OCI-LY1 (cell line): ENCODE measurements at regions not wholly inside any gene's neighbourhood (a gene's known extent, or its start where the extent isn't known, plus 50 kb on each side); places are given as distances from the start of the nearest gene placed in this dataset.

Experiments
- H2AFZ ChIP-seq: fragments of 200-600 bp; sonication (generic), shearing (Covaris generic); 2 replicates; pipeline ENCODE4 v1.6.0; 2014; ENCODE audit warnings: antibody characterized with exemption, mild to moderate bottlenecking, low read length
- H3F3A ChIP-seq: fragments of 200-600 bp; sonication (generic), shearing (Covaris generic); 2 replicates; pipeline ENCODE4 v1.6.0; 2014; ENCODE audit warnings: mild to moderate bottlenecking, antibody characterized with exemption, low read length, moderate library complexity; ENCODE audit not compliant: insufficient read depth
- H3K27ac ChIP-seq: fragments of 200-600 bp; sonication (generic); 2 replicates; pipeline ENCODE4 v1.5.1; 2014; ENCODE audit warnings: low read length, mixed run types, mild to moderate bottlenecking, low read depth; ENCODE audit not compliant: poor library complexity, severe bottlenecking
- H3K27me3 ChIP-seq: fragments of 200-600 bp; sonication (generic); 2 replicates; pipeline ENCODE4 v1.6.0; 2014; ENCODE audit warnings: antibody characterized with exemption, mild to moderate bottlenecking, low read length, moderate library complexity; ENCODE audit not compliant: insufficient read depth
- H3K36me3 ChIP-seq: fragments of 200-600 bp; sonication (generic); 2 replicates; pipeline ENCODE4 v1.6.1; 2014; ENCODE audit warnings: mild to moderate bottlenecking, antibody characterized with exemption, low read length, moderate library complexity, mixed read lengths; ENCODE audit not compliant: insufficient read depth
- H3K4me1 ChIP-seq: fragments of 200-600 bp; sonication (generic); 2 replicates; pipeline ENCODE4 v1.5.1; 2014; ENCODE audit warnings: mild to moderate bottlenecking, low read length, moderate library complexity; ENCODE audit not compliant: insufficient read depth, severe bottlenecking
- H3K4me2 ChIP-seq: fragments of 200-600 bp; sonication (generic), shearing (Covaris generic); 2 replicates; pipeline ENCODE4 v1.6.1; 2014; ENCODE audit warnings: low read length
- H3K4me3 ChIP-seq: fragments of 200-600 bp; sonication (generic); 2 replicates; pipeline ENCODE4 v1.5.1; 2014; ENCODE audit warnings: low read length, low read depth, mild to moderate bottlenecking, mixed read lengths; ENCODE audit not compliant: poor library complexity, severe bottlenecking
- H3K79me2 ChIP-seq: fragments of 200-600 bp; shearing (Covaris generic); 2 replicates; pipeline ENCODE4 v1.6.1; 2016; ENCODE audit warnings: mixed run types, low read length, mixed read lengths; ENCODE audit not compliant: insufficient read depth
- H3K9ac ChIP-seq: fragments of 200-600 bp; sonication (generic), shearing (Covaris generic); 2 replicates; pipeline ENCODE4 v1.6.1; 2014; ENCODE audit warnings: mild to moderate bottlenecking, low read length, mixed read lengths
- H3K9me2 ChIP-seq: fragments of 200-600 bp; sonication (generic), shearing (Covaris generic); 2 replicates; pipeline ENCODE4 v1.6.1; 2014; ENCODE audit warnings: low read depth, mild to moderate bottlenecking, low read length, mixed read lengths
- H3K9me3 ChIP-seq: fragments of 200-600 bp; shearing (Covaris generic); 2 replicates; pipeline ENCODE4 v1.6.1; 2014; ENCODE audit warnings: low read length, mixed read lengths
- H4K20me1 ChIP-seq: fragments of 200-600 bp; sonication (generic), shearing (Covaris generic); 2 replicates; pipeline ENCODE4 v1.6.0; 2016; ENCODE audit warnings: mild to moderate bottlenecking, low read length; ENCODE audit not compliant: insufficient read depth
- CTCF ChIP-seq: fragments of 200-600 bp; sonication (generic), shearing (Covaris generic); IDR thresholded peaks from 2 replicates; pipeline ENCODE4 v1.5.1; 2017; ENCODE audit warnings: mild to moderate bottlenecking, antibody characterized with exemption, low read length, moderate library complexity, mixed read lengths
- EZH2 ChIP-seq: fragments of 200-600 bp; sonication (generic), shearing (Covaris generic); IDR thresholded peaks from 2 replicates; pipeline ENCODE4 v1.8.0; 2017; ENCODE audit warnings: borderline replicate concordance, mixed run types, mild to moderate bottlenecking, antibody characterized with exemption, low read length, moderate library complexity, mixed read lengths

GRCh38 chr20:63080811-63081210 lies 74.0 kb upstream of the BHLHE23 start:
- H4K20me1 ChIP-seq = no peaks in the 10 kb centered on the region
- H2AFZ ChIP-seq = no peak overlapping the region
- no peak for TF ChIP-seq EZH2
- H3K27me3 ChIP-seq = no peaks in the 10 kb centered on the region
- H3K36me3 ChIP-seq = no peaks in the 10 kb centered on the region; the same call in 1 of the 2 replicates
- no peak overlapping the region for H3K27ac ChIP-seq
- H3K4me3 ChIP-seq = no peak overlapping the region
- no peak overlapping the region for H3K4me2 ChIP-seq
- no peaks in the 10 kb centered on the region for H3K9me2 ChIP-seq
- H3K79me2 ChIP-seq = no peaks in the 10 kb centered on the region
- no peaks in the 10 kb centered on the region for H3F3A ChIP-seq
- H3K9ac ChIP-seq = no peak overlapping the region
- peaks cover 4% of the 10 kb centered on the region; the same call in 1 of the 2 replicates for H3K9me3 ChIP-seq
- no peaks in the 10 kb centered on the region for H3K4me1 ChIP-seq

DNA sequence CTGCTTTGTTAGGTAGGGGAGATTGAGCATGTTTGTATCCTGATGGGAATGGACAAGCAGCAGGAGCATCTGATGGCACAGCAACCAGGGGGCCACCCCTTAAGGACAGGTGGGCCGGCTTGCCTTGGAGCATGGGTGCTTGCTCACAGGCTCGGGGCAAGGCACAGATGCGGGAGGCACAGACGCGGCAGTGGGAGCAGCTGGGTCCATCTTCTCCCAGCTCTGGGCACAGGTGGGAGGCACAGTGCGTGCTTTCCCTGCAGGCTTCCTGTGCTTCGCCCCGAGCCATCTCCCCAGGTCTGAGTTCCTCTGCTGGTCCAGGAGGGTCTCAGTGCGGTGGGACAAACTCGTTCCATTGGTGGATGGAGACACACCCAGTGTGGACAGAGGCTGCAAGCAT lies 73.6 kb upstream of the BHLHE23 start:
- Histone ChIP-seq H2AFZ (no peak overlapping the region), H4K20me1 (no peaks in the 10 kb centered on the region), H3K36me3 (no peaks in the 10 kb centered on the region; the same call in 1 of the 2 replicates), H3K9ac (no peak overlapping the region), H3F3A (no peaks in the 10 kb centered on the region), H3K4me3 (no peak overlapping the region), H3K79me2 (no peaks in the 10 kb centered on the region), H3K4me2 (no peak overlapping the region), H3K9me3 (peaks cover 4% of the 10 kb centered on the region; the same call in 1 of the 2 replicates), H3K27ac (no peak overlapping the region), H3K9me2 (no peaks in the 10 kb centered on the region), H3K4me1 (no peaks in the 10 kb centered on the region), H3K27me3 (no peaks in the 10 kb centered on the region)
- no peak for TF ChIP-seq CTCF
- no peak for TF ChIP-seq EZH2

GRCh38 chr20:63079971-63080370 lies 73.2 kb upstream of the BHLHE23 start:
- Histone ChIP-seq H3K9me3 (peaks cover 4% of the 10 kb centered on the region; the same call in 1 of the 2 replicates), H3K9ac (no peak overlapping the region), H3K27me3 (no peaks in the 10 kb centered on the region), H3K4me1 (no peaks in the 10 kb centered on the region), H3K4me3 (no peak overlapping the region), H2AFZ (no peak overlapping the region), H3K4me2 (no peak overlapping the region), H3K79me2 (no peaks in the 10 kb centered on the region), H3F3A (no peaks in the 10 kb centered on the region), H3K9me2 (no peaks in the 10 kb centered on the region), H3K27ac (no peak overlapping the region), H4K20me1 (no peaks in the 10 kb centered on the region), H3K36me3 (no peaks in the 10 kb centered on the region; the same call in 1 of the 2 replicates)
- no peak for TF ChIP-seq CTCF
- no peak for TF ChIP-seq EZH2

DNA sequence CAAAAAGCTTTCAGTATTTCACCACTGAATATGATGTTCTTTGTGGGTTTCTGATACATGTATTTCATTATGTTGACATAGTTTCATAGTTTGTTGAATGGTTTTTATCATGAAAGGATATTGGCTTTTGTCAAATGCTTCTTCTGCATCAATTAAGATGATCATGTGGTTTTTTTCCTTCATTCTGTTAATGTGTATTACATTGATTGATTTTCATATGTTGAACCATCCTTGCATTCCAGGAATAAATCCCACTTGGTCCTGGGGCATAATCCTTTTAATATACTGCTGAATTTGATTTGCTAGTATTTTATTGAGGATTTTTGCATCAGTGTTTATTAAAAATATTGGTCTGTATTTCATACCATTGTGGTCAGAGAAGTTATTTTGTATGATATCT lies 70.9 kb upstream of the BHLHE23 start:
- Histone ChIP-seq H3K9me3 (peaks cover 4% of the 10 kb centered on the region; the same call in 1 of the 2 replicates), H3K79me2 (no peaks in the 10 kb centered on the region), H4K20me1 (no peaks in the 10 kb centered on the region), H3K36me3 (no peaks in the 10 kb centered on the region; the same call in 1 of the 2 replicates), H3K9ac (no peak overlapping the region), H3K4me1 (no peaks in the 10 kb centered on the region), H3K4me2 (no peak overlapping the region), H3K4me3 (no peak overlapping the region), H3K9me2 (no peaks in the 10 kb centered on the region), H3F3A (no peaks in the 10 kb centered on the region), H3K27ac (no peak overlapping the region), H2AFZ (no peak overlapping the region), H3K27me3 (no peaks in the 10 kb centered on the region)
- TF ChIP-seq EZH2 = no peak
- TF ChIP-seq CTCF = no peak
